Keratinocyte (primary cell): ENCODE measurements at regions not wholly inside any gene's neighbourhood (a gene's known extent, or its start where the extent isn't known, plus 50 kb on each side); places are given as distances from the start of the nearest gene placed in this dataset.
"Not testable (repeated sequence)": the region's sequence is repeated elsewhere in the genome, so short reads cannot be mapped to it uniquely, and the experiment has no call there.

Experiments used
- DNase-seq: peaks from one replicate; pipeline ENCODE4 v3.0.0-alpha.2; 2011; ENCODE audit warnings: low read depth, missing footprints, low spot score
- FAIRE-seq: peaks from 2 replicates; lab custom pipeline; 2011; peaks lifted over from hg19 to GRCh38; lab: Jason Lieb, UNC
- H2AFZ ChIP-seq: 2 replicates; pipeline ENCODE4 v1.6.0; 2012; ENCODE audit warnings: low read length, control low read depth, inconsistent platforms; ENCODE audit not compliant: control insufficient read depth
- H3K27ac ChIP-seq: 2 replicates; pipeline ENCODE4 v1.5.1; 2011; ENCODE audit warnings: low read length; ENCODE audit not compliant: control insufficient read depth, insufficient read depth
- H3K27me3 ChIP-seq: 3 replicates; pipeline ENCODE4 v1.6.0; 2011; ENCODE audit warnings: low read length; ENCODE audit not compliant: control insufficient read depth, insufficient read depth; ENCODE audit errors: extremely low read depth
- H3K36me3 ChIP-seq, 2 experiments: 2 replicates in 1 of 2; 3 replicates in 1 of 2; pipeline ENCODE4 v1.5.1; 2011; ENCODE audit warnings: low read length in 2 of 2, mild to moderate bottlenecking in 1 of 2; ENCODE audit not compliant: control insufficient read depth in 2 of 2, insufficient read depth in 2 of 2; ENCODE audit errors: extremely low read depth in 1 of 2
- H3K4me1 ChIP-seq: 3 replicates; pipeline ENCODE4 v1.5.1; 2011; ENCODE audit warnings: low read length; ENCODE audit not compliant: control insufficient read depth, insufficient read depth; ENCODE audit errors: extremely low read depth
- H3K4me2 ChIP-seq: 3 replicates; pipeline ENCODE4 v1.6.0; 2011; ENCODE audit warnings: low read depth, low read length; ENCODE audit not compliant: control insufficient read depth, insufficient read depth; ENCODE audit errors: extremely low read depth
- H3K4me3 ChIP-seq, 3 experiments: fragments of 200-600 bp in 1 of 3; sonication (generic) in 1 of 3; 2 replicates in 2 of 3; 3 replicates in 1 of 3; pipeline ENCODE4 v1.5.1; 2011 to 2016; ENCODE audit warnings: low read length in 3 of 3, mild to moderate bottlenecking in 3 of 3, control low read depth in 2 of 3, inconsistent platforms in 1 of 3, low read depth in 1 of 3, mixed read lengths in 1 of 3, mixed run types in 1 of 3, moderate library complexity in 1 of 3; ENCODE audit not compliant: control insufficient read depth in 2 of 3, insufficient read depth in 2 of 3; ENCODE audit errors: extremely low read depth in 1 of 3
- H3K79me2 ChIP-seq: 2 replicates; pipeline ENCODE4 v1.6.0; 2012; ENCODE audit warnings: low read length; ENCODE audit not compliant: control insufficient read depth, insufficient read depth
- H3K9ac ChIP-seq: 3 replicates; pipeline ENCODE4 v1.6.0; 2011; ENCODE audit warnings: low read length; ENCODE audit not compliant: control insufficient read depth, insufficient read depth; ENCODE audit errors: extremely low read depth
- H3K9me1 ChIP-seq: 3 replicates; pipeline ENCODE4 v1.6.0; 2011; ENCODE audit warnings: low read length; ENCODE audit not compliant: control insufficient read depth, insufficient read depth; ENCODE audit errors: extremely low read depth
- H3K9me3 ChIP-seq: 2 replicates; pipeline ENCODE4 v1.5.1; 2012; ENCODE audit warnings: low read depth, low read length; ENCODE audit not compliant: control insufficient read depth
- H4K20me1 ChIP-seq: 3 replicates; pipeline ENCODE4 v1.6.0; 2011; ENCODE audit warnings: low read length; ENCODE audit not compliant: control insufficient read depth, insufficient read depth; ENCODE audit errors: extremely low read depth
- CTCF ChIP-seq, 3 experiments: IDR thresholded peaks in 1 of 3; conservative IDR thresholded peaks in 1 of 3; optimal IDR thresholded peaks in 1 of 3; 2 replicates in 2 of 3; 3 replicates in 1 of 3; pipeline versions ENCODE3 to v1.5.1; 2011; ENCODE audit warnings: low read length in 3 of 3, mild to moderate bottlenecking in 3 of 3, moderate library complexity in 2 of 3, control low read depth in 1 of 3, inconsistent platforms in 1 of 3; ENCODE audit not compliant: insufficient read depth in 2 of 3; ENCODE audit errors: extremely low read depth in 1 of 3
- EZH2 ChIP-seq: IDR thresholded peaks from one replicate; pipeline ENCODE4 v1.6.1; 2012; ENCODE audit warnings: inconsistent platforms, mild to moderate bottlenecking, low read length, moderate library complexity
- dilution Hi-C: fragments of 300-500 bp; cut with MboI; formaldehyde crosslinking; loops from one replicate; pipeline ENCODE4 v1.7.0; 2020; ENCODE audit warnings: low sequenced_read_pairs; ENCODE audit not compliant: extremely low pct_ligation_motif_present

- Histone ChIP-seq H3K79me2 (no peaks in the 10 kb centered on the region), H4K20me1 (no peaks in the 10 kb centered on the region), H3K9me1 (no peaks in the 10 kb centered on the region), H3K4me1 (no peaks in the 10 kb centered on the region), H3K9me3 (no peaks in the 10 kb centered on the region), H3K27ac (no peak overlapping the region), H3K4me2 (no peak overlapping the region), H3K4me3 (no peak overlapping the region), H2AFZ (no peak overlapping the region), H3K27me3 (no peaks in the 10 kb centered on the region), H3K36me3 (no peaks in the 10 kb centered on the region), H3K9ac (no peak overlapping the region)
- FAIRE-seq (no peak), DNase-seq (no peak)
- dilution Hi-C loops, result no loop called here
- TF ChIP-seq CTCF (optimal IDR thresholded peaks at IDR 0.05 in 1 of 3, IDR thresholded peaks at IDR 0.05 in 1 of 3, conservative IDR thresholded peaks at IDR 0.05 in 1 of 3; ENCODE audit: extremely low read depth in 1 of 3, insufficient read depth in 2 of 3, low read length in 3 of 3) (no peak), EZH2 (no peak)
Measured at GRCh38 chr1:190011585-190011984, 466.1 kb downstream of the BRINP3 start.

GRCh38 chr1:190019151-190019550 lies 458.5 kb downstream of the BRINP3 start:
- FAIRE-seq, H3K4me2 ChIP-seq, H3K9ac ChIP-seq, H3K27ac ChIP-seq, H3K79me2 ChIP-seq, H3K27me3 ChIP-seq, H3K9me3 ChIP-seq, H3K4me1 ChIP-seq, H3K4me3 ChIP-seq, H2AFZ ChIP-seq, H3K9me1 ChIP-seq, DNase-seq, H3K36me3 ChIP-seq, dilution Hi-C loops, H4K20me1 ChIP-seq: not testable (repeated sequence)

- Histone ChIP-seq H3K4me2 (no peak overlapping the region), H3K4me1 (no peaks in the 10 kb centered on the region), H4K20me1 (no peaks in the 10 kb centered on the region), H3K79me2 (no peaks in the 10 kb centered on the region), H3K36me3 (no peaks in the 10 kb centered on the region), H3K9me3 (no peaks in the 10 kb centered on the region), H3K9ac (no peak overlapping the region), H3K27me3 (no peaks in the 10 kb centered on the region), H3K4me3 (no peak overlapping the region), H2AFZ (no peak overlapping the region), H3K27ac (no peak overlapping the region), H3K9me1 (no peaks in the 10 kb centered on the region)
- TF ChIP-seq CTCF (optimal IDR thresholded peaks at IDR 0.05 in 1 of 3, IDR thresholded peaks at IDR 0.05 in 1 of 3, conservative IDR thresholded peaks at IDR 0.05 in 1 of 3; ENCODE audit: extremely low read depth in 1 of 3, insufficient read depth in 2 of 3, low read length in 3 of 3) (no peak), EZH2 (no peak)
- FAIRE-seq (no peak), DNase-seq (no peak)
- dilution Hi-C loops, result no loop called here
Measured at GRCh38 chr1:190019717-190020116, 457.9 kb downstream of the BRINP3 start.
